GM12878 (cell line): ENCODE measurements at regions not wholly inside any gene's neighbourhood (a gene's known extent, or its start where the extent isn't known, plus 50 kb on each side); places are given as distances from the start of the nearest gene placed in this dataset.

Source experiments
- FOS ChIP-seq: IDR thresholded peaks from 3 replicates; pipeline ENCODE4 v1.6.1; 2011; ENCODE audit warnings: borderline replicate concordance; ENCODE audit not compliant: insufficient read length; ENCODE audit errors: extremely low read depth
- MYC ChIP-seq: IDR thresholded peaks from 2 replicates; pipeline ENCODE4 v1.6.1; 2011; ENCODE audit warnings: mild to moderate bottlenecking, low read length, moderate library complexity, inconsistent platforms; ENCODE audit not compliant: insufficient read depth, insufficient replicate concordance, insufficient read length, severe bottlenecking
- RUNX3 ChIP-seq: IDR thresholded peaks from 2 replicates; pipeline ENCODE4 v1.6.1; 2012; ENCODE audit warnings: low read length, inconsistent platforms
- SPI1 ChIP-seq: IDR thresholded peaks from 2 replicates; pipeline ENCODE4 v1.6.1; 2011; ENCODE audit warnings: low read depth, mild to moderate bottlenecking, low read length, moderate library complexity, borderline replicate concordance; ENCODE audit not compliant: insufficient read depth
- TAF1 ChIP-seq: IDR thresholded peaks from 2 replicates; pipeline ENCODE4 v1.6.1; 2011; ENCODE audit warnings: mild to moderate bottlenecking, low read depth, low read length, borderline replicate concordance
- TARDBP ChIP-seq: IDR thresholded peaks from 2 replicates; pipeline ENCODE4 v1.6.1; 2016; ENCODE audit warnings: borderline replicate concordance
- TCF3 ChIP-seq: IDR thresholded peaks from 2 replicates; pipeline ENCODE4 v1.6.1; 2012; ENCODE audit warnings: low read depth, mild to moderate bottlenecking, low read length, borderline replicate concordance; ENCODE audit not compliant: insufficient read depth
- USF2 ChIP-seq: IDR thresholded peaks from 2 replicates; pipeline ENCODE4 v1.6.1; 2011; ENCODE audit warnings: low read depth, low read length, improper control_type of control experiment, borderline replicate concordance
- TF ChIP-seq, protein P1 (sequence below), 3 experiments: IDR thresholded peaks in 2 of 3; conservative IDR thresholded peaks in 1 of 3; 2 replicates each; pipeline ENCODE4 v1.5.1; 2011; ENCODE audit warnings: low read depth in 3 of 3, low read length in 3 of 3, mild to moderate bottlenecking in 3 of 3, control low read depth in 2 of 3, moderate library complexity in 2 of 3, inconsistent platforms in 1 of 3, mixed read lengths in 1 of 3; ENCODE audit not compliant: control insufficient read depth in 2 of 3, insufficient read depth in 1 of 3; ENCODE audit errors: extremely low read depth in 1 of 3
- TF ChIP-seq, protein P2 (sequence below): IDR thresholded peaks from 2 replicates; pipeline ENCODE4 v1.6.1; 2012; ENCODE audit warnings: mild to moderate bottlenecking, low read depth, low read length

DNA sequence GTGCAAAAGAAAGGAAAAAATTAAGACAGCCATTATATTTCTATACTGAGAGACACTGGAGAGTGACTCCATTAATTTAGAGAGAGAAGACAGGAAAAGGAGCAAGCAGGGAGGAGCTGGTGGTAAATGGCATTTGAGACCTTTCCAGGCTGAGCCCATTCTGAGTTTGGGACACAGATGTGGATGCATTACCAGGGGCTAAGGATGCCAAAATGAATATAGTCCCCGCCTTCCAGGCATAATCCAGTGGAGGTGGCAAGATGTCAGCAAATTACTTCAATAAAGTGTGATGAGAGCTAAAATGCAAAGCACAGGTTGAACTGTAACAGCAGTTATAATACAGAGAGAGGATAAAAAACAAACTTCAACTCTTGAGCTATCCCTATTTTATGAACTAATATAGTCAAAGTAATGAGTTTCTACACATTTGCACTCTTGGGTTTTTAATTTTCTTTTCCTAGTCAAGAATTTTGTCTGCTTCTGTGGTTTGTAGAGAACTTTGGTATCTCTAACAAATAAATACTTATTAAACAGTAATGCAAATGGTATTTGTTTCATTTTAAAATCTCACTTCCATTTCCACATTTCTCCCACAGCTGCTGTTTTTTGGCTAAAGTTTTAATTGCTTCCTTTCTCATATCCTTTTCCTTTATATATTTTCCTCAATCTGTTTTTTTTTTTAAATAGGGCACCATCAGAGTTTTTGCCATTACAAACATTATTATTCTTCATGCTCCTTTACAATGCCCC lies 228.2 kb upstream of the KCNK2 start:
- TF ChIP-seq TCF3 = no peak
- TF ChIP-seq, protein P1, sequence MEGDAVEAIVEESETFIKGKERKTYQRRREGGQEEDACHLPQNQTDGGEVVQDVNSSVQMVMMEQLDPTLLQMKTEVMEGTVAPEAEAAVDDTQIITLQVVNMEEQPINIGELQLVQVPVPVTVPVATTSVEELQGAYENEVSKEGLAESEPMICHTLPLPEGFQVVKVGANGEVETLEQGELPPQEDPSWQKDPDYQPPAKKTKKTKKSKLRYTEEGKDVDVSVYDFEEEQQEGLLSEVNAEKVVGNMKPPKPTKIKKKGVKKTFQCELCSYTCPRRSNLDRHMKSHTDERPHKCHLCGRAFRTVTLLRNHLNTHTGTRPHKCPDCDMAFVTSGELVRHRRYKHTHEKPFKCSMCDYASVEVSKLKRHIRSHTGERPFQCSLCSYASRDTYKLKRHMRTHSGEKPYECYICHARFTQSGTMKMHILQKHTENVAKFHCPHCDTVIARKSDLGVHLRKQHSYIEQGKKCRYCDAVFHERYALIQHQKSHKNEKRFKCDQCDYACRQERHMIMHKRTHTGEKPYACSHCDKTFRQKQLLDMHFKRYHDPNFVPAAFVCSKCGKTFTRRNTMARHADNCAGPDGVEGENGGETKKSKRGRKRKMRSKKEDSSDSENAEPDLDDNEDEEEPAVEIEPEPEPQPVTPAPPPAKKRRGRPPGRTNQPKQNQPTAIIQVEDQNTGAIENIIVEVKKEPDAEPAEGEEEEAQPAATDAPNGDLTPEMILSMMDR (IDR thresholded peaks at IDR 0.05 in 2 of 3, conservative IDR thresholded peaks at IDR 0.05 in 1 of 3; ENCODE audit: control insufficient read depth in 2 of 3, extremely low read depth in 1 of 3, insufficient read depth in 1 of 3, low read depth in 3 of 3, low read length in 3 of 3) = no peak
- TF ChIP-seq TAF1 = no peak
- TF ChIP-seq SPI1 = no peak
- TF ChIP-seq RUNX3 = no peak
- TF ChIP-seq, protein P2, sequence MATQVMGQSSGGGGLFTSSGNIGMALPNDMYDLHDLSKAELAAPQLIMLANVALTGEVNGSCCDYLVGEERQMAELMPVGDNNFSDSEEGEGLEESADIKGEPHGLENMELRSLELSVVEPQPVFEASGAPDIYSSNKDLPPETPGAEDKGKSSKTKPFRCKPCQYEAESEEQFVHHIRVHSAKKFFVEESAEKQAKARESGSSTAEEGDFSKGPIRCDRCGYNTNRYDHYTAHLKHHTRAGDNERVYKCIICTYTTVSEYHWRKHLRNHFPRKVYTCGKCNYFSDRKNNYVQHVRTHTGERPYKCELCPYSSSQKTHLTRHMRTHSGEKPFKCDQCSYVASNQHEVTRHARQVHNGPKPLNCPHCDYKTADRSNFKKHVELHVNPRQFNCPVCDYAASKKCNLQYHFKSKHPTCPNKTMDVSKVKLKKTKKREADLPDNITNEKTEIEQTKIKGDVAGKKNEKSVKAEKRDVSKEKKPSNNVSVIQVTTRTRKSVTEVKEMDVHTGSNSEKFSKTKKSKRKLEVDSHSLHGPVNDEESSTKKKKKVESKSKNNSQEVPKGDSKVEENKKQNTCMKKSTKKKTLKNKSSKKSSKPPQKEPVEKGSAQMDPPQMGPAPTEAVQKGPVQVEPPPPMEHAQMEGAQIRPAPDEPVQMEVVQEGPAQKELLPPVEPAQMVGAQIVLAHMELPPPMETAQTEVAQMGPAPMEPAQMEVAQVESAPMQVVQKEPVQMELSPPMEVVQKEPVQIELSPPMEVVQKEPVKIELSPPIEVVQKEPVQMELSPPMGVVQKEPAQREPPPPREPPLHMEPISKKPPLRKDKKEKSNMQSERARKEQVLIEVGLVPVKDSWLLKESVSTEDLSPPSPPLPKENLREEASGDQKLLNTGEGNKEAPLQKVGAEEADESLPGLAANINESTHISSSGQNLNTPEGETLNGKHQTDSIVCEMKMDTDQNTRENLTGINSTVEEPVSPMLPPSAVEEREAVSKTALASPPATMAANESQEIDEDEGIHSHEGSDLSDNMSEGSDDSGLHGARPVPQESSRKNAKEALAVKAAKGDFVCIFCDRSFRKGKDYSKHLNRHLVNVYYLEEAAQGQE = no peak
- no peak for TF ChIP-seq MYC
- no peak for TF ChIP-seq FOS
- TF ChIP-seq TARDBP = no peak
- no peak for TF ChIP-seq USF2
